PFSK-1 (cell line): ENCODE measurements at regions not wholly inside any gene's neighbourhood (a gene's known extent, or its start where the extent isn't known, plus 50 kb on each side); places are given as distances from the start of the nearest gene placed in this dataset.

Experiments used
- FOXP2 ChIP-seq: optimal IDR thresholded peaks from 2 replicates; pipeline ENCODE3; 2011; ENCODE audit warnings: borderline replicate concordance, control low read depth, inconsistent platforms; ENCODE audit not compliant: insufficient read depth; ENCODE audit errors: extremely low read length, extremely low read depth
- POLR2AphosphoS5 ChIP-seq: IDR thresholded peaks from 2 replicates; pipeline ENCODE4 v1.6.1; 2012; ENCODE audit warnings: low read depth, mild to moderate bottlenecking, control low read depth, low read length, moderate library complexity
- SIN3A ChIP-seq: IDR thresholded peaks from 2 replicates; pipeline ENCODE4 v1.6.1; 2012; ENCODE audit warnings: mild to moderate bottlenecking, low read length, moderate library complexity, borderline replicate concordance; ENCODE audit not compliant: insufficient read depth
- TAF1 ChIP-seq: IDR thresholded peaks from 2 replicates; pipeline ENCODE4 v1.6.1; 2012; ENCODE audit warnings: low read length, control low read depth, borderline replicate concordance; ENCODE audit not compliant: insufficient read depth
- TF ChIP-seq, protein P1 (sequence below), 2 experiments: IDR thresholded peaks; 2 replicates each; pipeline versions ENCODE4 v1.6.1 to v1.8.0; 2011 to 2012; ENCODE audit warnings: low read depth in 2 of 2, low read length in 2 of 2, control low read depth in 1 of 2, inconsistent platforms in 1 of 2, mild to moderate bottlenecking in 1 of 2, moderate library complexity in 1 of 2; ENCODE audit not compliant: insufficient read depth in 1 of 2

DNA sequence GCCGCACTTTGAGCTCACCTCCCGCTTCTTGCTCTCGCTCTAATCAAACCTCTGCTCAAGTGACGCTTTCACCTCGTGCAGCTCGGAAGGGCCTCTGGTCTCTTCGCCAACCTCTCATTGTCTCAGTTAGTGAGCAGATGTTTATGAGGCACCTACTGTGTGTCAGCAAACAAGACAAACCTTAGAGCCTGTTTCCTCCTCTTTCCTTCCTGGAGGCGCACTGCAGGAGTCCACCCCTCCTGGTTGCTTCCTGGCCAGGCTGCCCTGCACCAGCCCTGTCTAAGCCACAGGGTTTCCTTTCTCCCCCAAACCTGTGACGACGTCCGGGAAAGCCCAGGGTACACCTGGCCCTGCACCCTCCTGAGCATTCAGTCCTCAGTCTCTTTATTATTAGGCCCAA, 84.2 kb downstream of the PHETA1 start:
- TF ChIP-seq SIN3A (no peak), POLR2AphosphoS5 (no peak), TAF1 (no peak), FOXP2 (no peak)
- TF ChIP-seq, protein P1, sequence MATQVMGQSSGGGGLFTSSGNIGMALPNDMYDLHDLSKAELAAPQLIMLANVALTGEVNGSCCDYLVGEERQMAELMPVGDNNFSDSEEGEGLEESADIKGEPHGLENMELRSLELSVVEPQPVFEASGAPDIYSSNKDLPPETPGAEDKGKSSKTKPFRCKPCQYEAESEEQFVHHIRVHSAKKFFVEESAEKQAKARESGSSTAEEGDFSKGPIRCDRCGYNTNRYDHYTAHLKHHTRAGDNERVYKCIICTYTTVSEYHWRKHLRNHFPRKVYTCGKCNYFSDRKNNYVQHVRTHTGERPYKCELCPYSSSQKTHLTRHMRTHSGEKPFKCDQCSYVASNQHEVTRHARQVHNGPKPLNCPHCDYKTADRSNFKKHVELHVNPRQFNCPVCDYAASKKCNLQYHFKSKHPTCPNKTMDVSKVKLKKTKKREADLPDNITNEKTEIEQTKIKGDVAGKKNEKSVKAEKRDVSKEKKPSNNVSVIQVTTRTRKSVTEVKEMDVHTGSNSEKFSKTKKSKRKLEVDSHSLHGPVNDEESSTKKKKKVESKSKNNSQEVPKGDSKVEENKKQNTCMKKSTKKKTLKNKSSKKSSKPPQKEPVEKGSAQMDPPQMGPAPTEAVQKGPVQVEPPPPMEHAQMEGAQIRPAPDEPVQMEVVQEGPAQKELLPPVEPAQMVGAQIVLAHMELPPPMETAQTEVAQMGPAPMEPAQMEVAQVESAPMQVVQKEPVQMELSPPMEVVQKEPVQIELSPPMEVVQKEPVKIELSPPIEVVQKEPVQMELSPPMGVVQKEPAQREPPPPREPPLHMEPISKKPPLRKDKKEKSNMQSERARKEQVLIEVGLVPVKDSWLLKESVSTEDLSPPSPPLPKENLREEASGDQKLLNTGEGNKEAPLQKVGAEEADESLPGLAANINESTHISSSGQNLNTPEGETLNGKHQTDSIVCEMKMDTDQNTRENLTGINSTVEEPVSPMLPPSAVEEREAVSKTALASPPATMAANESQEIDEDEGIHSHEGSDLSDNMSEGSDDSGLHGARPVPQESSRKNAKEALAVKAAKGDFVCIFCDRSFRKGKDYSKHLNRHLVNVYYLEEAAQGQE (IDR thresholded peaks at IDR 0.05; ENCODE audit: insufficient read depth in 1 of 2, low read depth in 2 of 2, low read length in 2 of 2): no peak
